ENCODE measurements at regions not wholly inside any gene's neighbourhood (a gene's known extent, or its start where the extent isn't known, plus 50 kb on each side); places are given as distances from the start of the nearest gene placed in this dataset.

- POLR2A ChIA-PET (ENCODE audit: low non-redundant PET): no interaction called here
These were observed 297.5 kb upstream of the DCBLD2 start for GRCh38 chr3:99199021-99199420.

GRCh38 chr3:99191186-99191585 is 289.7 kb upstream of the DCBLD2 start:
- POLR2A ChIA-PET (ENCODE audit: low non-redundant PET): no interaction called here
- no peak for DNase-seq (ENCODE audit: low spot score)

More at GRCh38 chr3:99199021-99199420, 297.5 kb upstream of the DCBLD2 start:
- no peak for DNase-seq (ENCODE audit: low spot score)
- TF ChIP-seq CTCF (conservative IDR thresholded peaks at IDR 0.05; ENCODE audit: low read depth, low read length): no peak
- TF ChIP-seq EZH2 (IDR thresholded peaks at IDR 0.05; ENCODE audit: borderline replicate concordance, low read depth, low read length, poor library complexity, severe bottlenecking): no peak
- no peaks in the 10 kb centered on the region for H3K4me1 ChIP-seq (ENCODE audit: insufficient read depth, low read length, poor library complexity, severe bottlenecking)
- H3K4me3 ChIP-seq (ENCODE audit: low read depth, low read length, poor library complexity, severe bottlenecking): no peak overlapping the region
- intact Hi-C loops (cut with micrococcal nuclease; ENCODE audit: unreplicated experiment): no loop called here
- H3K9me3 ChIP-seq (ENCODE audit: low read depth, low read length, poor library complexity, severe bottlenecking): no peaks in the 10 kb centered on the region
- CTCF ChIA-PET: no interaction called here
- H3K36me3 ChIP-seq (ENCODE audit: insufficient read depth, low read length, poor library complexity, severe bottlenecking): no peaks in the 10 kb centered on the region
- no peaks in the 10 kb centered on the region for H3K27me3 ChIP-seq (replicated peaks; ENCODE audit: insufficient read depth, low read depth, low read length, poor library complexity)
- H3K27ac ChIP-seq (ENCODE audit: low read depth, low read length, poor library complexity, severe bottlenecking): no peak overlapping the region
- no TSS peak for BruUV-seq (replicated peaks)

GRCh38 chr3:99188936-99189335 is 287.4 kb upstream of the DCBLD2 start:
- CTCF ChIA-PET: no interaction called here
- no TSS peak for BruUV-seq (replicated peaks)
- H3K9me3 ChIP-seq (ENCODE audit: low read depth, low read length, poor library complexity, severe bottlenecking): no peaks in the 10 kb centered on the region
- no peaks in the 10 kb centered on the region for H3K36me3 ChIP-seq (ENCODE audit: insufficient read depth, low read length, poor library complexity, severe bottlenecking)
- no peaks in the 10 kb centered on the region for H3K4me1 ChIP-seq (ENCODE audit: insufficient read depth, low read length, poor library complexity, severe bottlenecking)
- peak overlapping the region; percentile 76 for H3K27ac ChIP-seq (ENCODE audit: low read depth, low read length, poor library complexity, severe bottlenecking)
- TF ChIP-seq EZH2 (IDR thresholded peaks at IDR 0.05; ENCODE audit: borderline replicate concordance, low read depth, low read length, poor library complexity, severe bottlenecking): no peak
- no peak for TF ChIP-seq CTCF (conservative IDR thresholded peaks at IDR 0.05; ENCODE audit: low read depth, low read length)
- DNase-seq (ENCODE audit: low spot score): peak; percentile 70
- no peak overlapping the region for H3K4me3 ChIP-seq (ENCODE audit: low read depth, low read length, poor library complexity, severe bottlenecking)
- POLR2A ChIA-PET (ENCODE audit: low non-redundant PET): no interaction called here
- no peaks in the 10 kb centered on the region for H3K27me3 ChIP-seq (replicated peaks; ENCODE audit: insufficient read depth, low read depth, low read length, poor library complexity)
- intact Hi-C loops (cut with micrococcal nuclease; ENCODE audit: unreplicated experiment): loop anchor here (1.0 to 10.0 kb wide), 3 partner anchors 14 to 564 kb away; no protein-coding TSS in a partner anchor

More at GRCh38 chr3:99191186-99191585, 289.7 kb upstream of the DCBLD2 start:
- BruUV-seq (replicated peaks): no TSS peak
- Histone ChIP-seq H3K27ac (ENCODE audit: low read depth, low read length, poor library complexity, severe bottlenecking) (no peak overlapping the region), H3K4me3 (ENCODE audit: low read depth, low read length, poor library complexity, severe bottlenecking) (no peak overlapping the region), H3K9me3 (ENCODE audit: low read depth, low read length, poor library complexity, severe bottlenecking) (no peaks in the 10 kb centered on the region), H3K4me1 (ENCODE audit: insufficient read depth, low read length, poor library complexity, severe bottlenecking) (no peaks in the 10 kb centered on the region), H3K36me3 (ENCODE audit: insufficient read depth, low read length, poor library complexity, severe bottlenecking) (no peaks in the 10 kb centered on the region), H3K27me3 (replicated peaks; ENCODE audit: insufficient read depth, low read depth, low read length, poor library complexity) (no peaks in the 10 kb centered on the region)
- intact Hi-C loops (cut with micrococcal nuclease; ENCODE audit: unreplicated experiment): no loop called here
- no peak for TF ChIP-seq EZH2 (IDR thresholded peaks at IDR 0.05; ENCODE audit: borderline replicate concordance, low read depth, low read length, poor library complexity, severe bottlenecking)
- CTCF ChIA-PET: no interaction called here

- Histone ChIP-seq H3K4me3 (ENCODE audit: low read depth, low read length, poor library complexity, severe bottlenecking) (no peak overlapping the region), H3K36me3 (ENCODE audit: insufficient read depth, low read length, poor library complexity, severe bottlenecking) (no peaks in the 10 kb centered on the region), H3K9me3 (ENCODE audit: low read depth, low read length, poor library complexity, severe bottlenecking) (no peaks in the 10 kb centered on the region), H3K27ac (ENCODE audit: low read depth, low read length, poor library complexity, severe bottlenecking) (no peak overlapping the region), H3K27me3 (replicated peaks; ENCODE audit: insufficient read depth, low read depth, low read length, poor library complexity) (no peaks in the 10 kb centered on the region), H3K4me1 (ENCODE audit: insufficient read depth, low read length, poor library complexity, severe bottlenecking) (no peaks in the 10 kb centered on the region)
- DNase-seq (ENCODE audit: low spot score): no peak
- BruUV-seq (replicated peaks): no TSS peak
- TF ChIP-seq CTCF (conservative IDR thresholded peaks at IDR 0.05; ENCODE audit: low read depth, low read length): no peak
- no peak for TF ChIP-seq EZH2 (IDR thresholded peaks at IDR 0.05; ENCODE audit: borderline replicate concordance, low read depth, low read length, poor library complexity, severe bottlenecking)
- ChIA-PET CTCF (no interaction called here), POLR2A (ENCODE audit: low non-redundant PET) (no interaction called here)
- intact Hi-C loops (cut with micrococcal nuclease; ENCODE audit: unreplicated experiment): loop anchor here (10.0 kb wide), 1 partner anchor 59 kb away; no protein-coding TSS in a partner anchor
These were observed 284.5 kb upstream of the DCBLD2 start for GRCh38 chr3:99186016-99186415.
